HG03097 (cell line): ENCODE measurements at regions not wholly inside any gene's neighbourhood (a gene's known extent, or its start where the extent isn't known, plus 50 kb on each side); places are given as distances from the start of the nearest gene placed in this dataset.

Experiments used
- ATAC-seq: cut with Tn5 transposase; IDR thresholded peaks from one replicate; pipeline ENCODE4 v1.9.1; 2021; ENCODE audit not compliant: unreplicated experiment, low FRiP score

DNA sequence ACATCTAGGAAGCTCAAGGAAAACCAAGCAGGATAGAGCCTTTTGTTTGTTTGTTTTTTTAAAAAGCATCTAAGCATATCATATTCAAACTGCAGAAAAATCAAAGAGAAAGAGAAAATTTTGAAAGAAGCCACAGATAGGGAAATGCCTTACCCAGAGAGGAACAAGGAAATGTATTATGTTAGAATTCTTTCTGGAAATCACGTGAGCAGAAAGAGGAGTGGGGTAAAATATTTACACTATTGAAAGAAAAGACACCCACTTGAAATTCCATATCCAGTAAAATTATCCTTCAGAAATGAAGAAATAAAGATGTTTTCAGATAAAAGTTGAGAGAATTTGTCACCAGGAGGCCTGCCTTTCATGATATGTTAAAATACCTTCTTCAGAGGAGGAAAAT, 775.7 kb upstream of the IGFBP3 start:
- ATAC-seq: no peak

DNA sequence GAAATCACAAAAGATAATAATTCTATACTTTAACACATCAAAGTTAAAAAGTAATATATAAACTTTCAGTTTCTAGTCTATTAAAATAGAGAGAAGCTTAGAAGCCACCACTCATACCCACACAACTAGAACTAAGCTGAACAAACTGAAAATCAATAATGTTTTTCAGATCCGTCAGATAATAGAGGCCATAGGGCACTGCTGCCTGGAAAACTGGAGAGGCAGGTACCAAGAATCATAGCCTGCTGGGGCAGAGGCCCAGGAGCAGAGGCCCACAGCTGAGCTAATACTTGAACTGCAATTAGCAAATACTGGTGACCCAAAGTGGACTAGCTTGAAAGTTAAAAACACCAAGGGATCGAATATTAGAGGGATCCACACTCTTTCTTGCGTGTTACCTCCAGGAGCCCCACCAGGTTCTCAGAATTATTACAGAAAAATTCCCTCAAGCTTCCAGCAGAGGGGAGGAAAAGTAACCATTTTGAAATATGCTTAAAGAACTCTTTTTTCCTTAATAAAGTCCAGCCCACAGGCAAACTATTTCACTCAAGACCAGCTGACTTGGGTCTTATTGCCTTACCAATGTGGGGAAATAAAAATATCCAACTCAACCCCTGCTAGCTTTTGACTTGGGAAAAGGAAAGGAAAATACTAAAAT, 774.1 kb upstream of the IGFBP3 start:
- ATAC-seq: no peak

DNA sequence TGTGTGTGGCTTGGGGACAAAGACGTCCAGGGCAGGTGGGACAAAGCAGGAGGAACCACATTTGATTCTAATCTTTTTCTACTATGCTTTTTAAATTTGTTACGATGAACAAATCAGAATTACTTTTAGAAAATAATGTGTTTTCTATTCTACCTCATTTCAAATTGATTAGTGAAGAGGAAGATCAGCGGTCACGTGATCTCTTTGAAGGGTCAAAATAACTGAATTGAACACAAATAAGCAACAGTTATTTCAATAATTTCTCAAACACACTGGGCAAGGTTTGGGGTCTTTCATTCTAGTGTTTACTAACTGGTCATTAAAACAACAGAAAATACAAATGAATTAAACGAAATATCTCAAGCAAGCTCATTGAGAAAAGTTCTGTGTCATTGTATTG, 773.0 kb upstream of the IGFBP3 start:
- no peak for ATAC-seq

DNA sequence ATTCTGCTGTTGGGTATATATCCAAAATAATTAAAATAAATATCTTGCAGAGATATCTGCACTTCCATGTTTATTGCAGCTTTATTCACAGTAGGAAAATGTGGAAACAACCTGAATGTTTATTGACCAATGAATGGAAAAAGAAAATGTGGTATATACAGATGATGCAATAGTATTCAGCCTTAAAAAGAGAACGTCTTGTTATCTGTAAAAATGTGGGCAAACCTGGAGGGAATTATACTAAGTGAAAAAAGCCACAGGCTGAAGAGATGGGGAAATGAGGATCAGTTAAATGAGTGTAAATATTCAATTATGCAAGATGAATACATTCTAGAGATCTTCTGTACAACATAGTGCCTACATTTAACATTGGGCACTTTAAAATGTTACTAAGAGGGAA, 766.1 kb upstream of the IGFBP3 start:
- no peak for ATAC-seq

DNA sequence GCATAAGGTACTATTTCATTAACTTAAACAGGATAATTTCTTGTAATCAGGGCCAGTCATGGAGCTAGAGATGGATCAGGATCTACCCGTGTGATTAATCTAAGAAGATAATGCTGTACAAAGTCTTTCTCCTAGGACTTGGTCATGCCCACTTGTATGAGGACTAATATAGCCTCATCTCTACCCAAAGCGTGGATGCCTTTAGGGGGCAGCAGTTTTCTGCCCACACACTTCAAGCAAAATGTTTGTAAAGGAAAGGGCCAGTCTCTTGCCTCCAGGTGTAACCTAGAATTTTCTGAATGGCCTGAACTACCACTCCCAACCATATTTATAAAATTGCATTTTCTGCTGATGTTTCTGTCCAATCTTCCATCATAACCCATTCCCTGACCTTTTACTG, 764.0 kb upstream of the IGFBP3 start:
- ATAC-seq: no peak

GRCh38 chr7:46682836-46683624, 762.0 kb upstream of the IGFBP3 start:
- no peak for ATAC-seq

DNA sequence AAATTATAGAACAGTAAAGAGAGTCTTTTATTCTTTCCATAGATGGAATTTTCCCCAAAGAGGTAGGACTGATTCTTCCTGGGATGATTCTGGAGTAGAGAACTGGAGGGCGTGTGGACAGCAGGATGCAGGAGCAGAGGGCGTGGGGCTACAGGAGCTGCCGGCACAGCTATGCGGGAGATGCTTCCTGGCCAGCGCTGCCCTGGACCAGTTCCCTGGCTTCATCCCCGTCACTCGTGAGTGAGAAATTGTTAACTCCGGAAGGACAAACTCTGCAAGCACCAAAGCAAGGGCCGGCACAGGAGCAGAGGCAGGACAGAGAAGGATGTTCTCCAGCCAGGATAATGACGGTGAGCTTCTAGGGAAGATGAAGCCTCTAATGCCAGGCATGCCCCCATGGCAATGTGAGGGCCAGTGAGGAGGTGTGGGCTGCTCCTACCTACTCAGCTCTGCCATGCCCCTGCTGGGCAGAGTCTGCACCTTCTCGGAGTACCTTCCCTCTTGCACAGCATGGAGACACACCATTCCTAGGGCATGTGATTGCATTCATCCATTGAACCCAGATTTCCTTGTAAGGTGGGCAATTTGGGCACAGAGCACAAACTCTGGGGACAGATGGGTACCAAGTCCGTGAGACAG, 760.9 kb upstream of the IGFBP3 start:
- ATAC-seq: no peak

DNA sequence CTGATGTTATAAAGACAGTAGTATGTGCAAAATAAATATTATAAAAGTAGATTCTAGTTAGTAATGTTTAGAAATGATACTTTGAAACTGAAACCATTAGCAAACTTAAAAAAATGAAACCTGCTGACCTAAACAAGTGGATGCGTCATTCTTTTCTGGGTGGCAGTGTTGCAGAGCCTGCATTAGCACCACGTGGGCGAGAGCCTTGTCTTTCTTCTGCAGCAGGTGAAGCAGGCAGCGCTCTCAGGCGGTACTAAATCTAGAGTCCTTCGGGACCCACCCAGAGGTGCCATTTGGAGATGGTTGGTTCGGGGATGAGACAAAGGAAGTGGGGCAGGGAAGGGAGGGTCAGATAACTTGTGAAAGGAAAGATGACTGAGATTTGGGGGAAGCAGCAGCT, 759.1 kb upstream of the IGFBP3 start:
- ATAC-seq: no peak

- ATAC-seq: no peak
Measured at GRCh38 chr7:46679671-46680070, 758.6 kb upstream of the IGFBP3 start.

DNA sequence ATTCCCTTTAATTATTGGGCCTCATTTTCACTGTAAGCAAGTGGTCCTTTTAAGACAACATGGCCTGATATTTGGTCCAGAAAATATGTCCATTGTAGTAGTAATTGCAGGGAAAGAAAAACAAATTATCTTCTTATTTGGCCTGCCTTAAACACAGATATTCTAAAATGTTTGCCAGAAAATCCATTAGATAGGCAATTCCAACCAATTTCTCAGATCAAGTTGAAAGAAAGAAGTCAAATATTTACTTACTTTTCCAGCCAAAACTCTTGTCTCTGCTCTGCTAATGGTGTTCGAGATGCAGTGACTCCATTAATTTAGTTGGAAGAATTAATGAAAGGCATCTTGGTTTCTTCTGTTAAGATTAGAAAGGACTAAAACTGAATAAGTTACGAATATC, 757.3 kb upstream of the IGFBP3 start:
- no peak for ATAC-seq

- no peak for ATAC-seq
Measured at GRCh38 chr7:46675456-46675855, 754.4 kb upstream of the IGFBP3 start.

- no peak for ATAC-seq
Measured at GRCh38 chr7:46672861-46673260, 751.8 kb upstream of the IGFBP3 start.

GRCh38 chr7:46671108-46671769, 750.2 kb upstream of the IGFBP3 start:
- no peak for ATAC-seq

GRCh38 chr7:46669028-46669427, 748.0 kb upstream of the IGFBP3 start:
- ATAC-seq: no peak

DNA sequence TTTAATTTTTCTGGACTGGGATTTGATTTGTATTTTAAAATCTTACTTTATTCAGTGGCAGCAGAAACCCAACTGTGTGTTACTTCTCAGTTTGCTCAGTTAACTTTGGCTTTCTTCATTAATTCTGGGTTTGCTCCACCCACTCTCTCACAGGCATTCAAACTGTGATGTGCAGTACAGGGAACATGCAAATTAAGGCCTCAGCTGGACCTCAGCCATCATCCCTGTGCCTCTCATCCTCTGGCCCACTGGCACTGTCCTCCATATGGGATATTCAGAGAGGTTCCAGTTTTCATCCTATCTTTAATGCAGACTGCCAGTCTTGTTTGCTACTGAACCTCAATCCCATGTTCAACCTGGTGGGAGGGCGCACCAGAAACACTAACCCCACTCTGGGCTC, 743.4 kb upstream of the IGFBP3 start:
- ATAC-seq: no peak

DNA sequence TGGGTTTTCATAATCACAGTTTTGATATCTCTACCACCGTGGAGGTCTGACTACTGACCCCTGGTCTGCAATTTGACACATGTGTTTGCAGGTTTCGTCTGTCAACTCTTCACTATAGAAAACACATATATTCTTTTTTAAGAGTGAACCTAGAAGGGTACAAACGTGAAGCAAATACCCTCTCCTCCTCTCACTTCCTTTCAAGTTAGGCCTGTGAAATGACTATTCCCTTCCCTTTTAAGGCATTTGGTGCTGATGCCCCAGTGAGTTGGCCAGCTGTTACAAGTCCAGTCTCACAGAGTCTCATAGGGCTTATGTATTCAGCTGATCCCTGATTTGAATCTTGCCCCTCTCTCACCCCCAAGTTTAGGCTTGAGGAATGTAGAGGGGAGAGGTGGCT, 742.0 kb upstream of the IGFBP3 start:
- no peak for ATAC-seq

DNA sequence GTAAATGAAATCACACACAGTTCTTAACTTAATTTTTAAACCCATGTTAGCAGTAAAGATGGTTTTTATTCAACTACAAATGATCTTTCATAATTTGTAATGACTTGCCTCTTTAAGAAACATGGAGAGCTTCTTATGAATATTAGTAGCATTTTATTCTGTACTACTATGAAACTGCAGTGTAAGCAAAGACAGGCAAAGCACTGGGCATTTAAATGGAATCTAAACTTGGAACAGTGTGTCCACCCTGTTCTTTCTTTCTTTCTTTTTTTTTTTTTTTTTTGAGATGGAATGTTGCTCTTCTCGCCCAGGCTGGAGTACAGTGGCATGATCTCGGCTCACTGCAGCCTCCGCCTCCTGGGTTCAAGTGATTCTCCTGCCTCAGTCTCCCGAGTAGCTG, 740.4 kb upstream of the IGFBP3 start:
- no peak for ATAC-seq

DNA sequence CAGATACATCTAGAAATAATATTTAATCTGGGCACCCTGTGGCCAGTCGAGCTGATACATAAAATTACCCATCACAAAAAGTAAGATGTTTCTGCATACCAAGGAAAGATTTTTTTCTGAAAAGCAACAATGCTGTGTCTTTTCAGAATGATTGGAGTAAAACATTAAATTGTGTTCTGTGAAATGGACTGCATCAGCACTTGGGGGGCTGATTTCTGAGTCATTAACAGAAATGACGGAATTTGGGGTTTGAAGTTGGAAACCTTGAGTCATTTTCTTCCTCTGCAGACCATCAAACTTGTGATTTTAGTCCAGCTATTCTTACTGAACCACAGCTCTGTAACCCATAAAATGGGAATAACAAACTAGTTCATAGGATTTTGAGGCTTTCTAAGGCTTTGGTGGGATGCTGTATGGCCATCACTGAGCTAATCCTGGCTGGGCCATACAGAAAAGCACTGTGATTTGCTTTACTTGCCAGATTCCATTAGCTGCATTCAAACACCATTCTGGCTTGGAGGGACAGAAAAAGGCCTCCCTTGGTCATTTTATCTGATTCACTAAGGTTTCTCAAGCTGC, 739.4 kb upstream of the IGFBP3 start:
- ATAC-seq: no peak

- no peak for ATAC-seq
Measured at GRCh38 chr7:46658281-46658680, 737.2 kb upstream of the IGFBP3 start.

DNA sequence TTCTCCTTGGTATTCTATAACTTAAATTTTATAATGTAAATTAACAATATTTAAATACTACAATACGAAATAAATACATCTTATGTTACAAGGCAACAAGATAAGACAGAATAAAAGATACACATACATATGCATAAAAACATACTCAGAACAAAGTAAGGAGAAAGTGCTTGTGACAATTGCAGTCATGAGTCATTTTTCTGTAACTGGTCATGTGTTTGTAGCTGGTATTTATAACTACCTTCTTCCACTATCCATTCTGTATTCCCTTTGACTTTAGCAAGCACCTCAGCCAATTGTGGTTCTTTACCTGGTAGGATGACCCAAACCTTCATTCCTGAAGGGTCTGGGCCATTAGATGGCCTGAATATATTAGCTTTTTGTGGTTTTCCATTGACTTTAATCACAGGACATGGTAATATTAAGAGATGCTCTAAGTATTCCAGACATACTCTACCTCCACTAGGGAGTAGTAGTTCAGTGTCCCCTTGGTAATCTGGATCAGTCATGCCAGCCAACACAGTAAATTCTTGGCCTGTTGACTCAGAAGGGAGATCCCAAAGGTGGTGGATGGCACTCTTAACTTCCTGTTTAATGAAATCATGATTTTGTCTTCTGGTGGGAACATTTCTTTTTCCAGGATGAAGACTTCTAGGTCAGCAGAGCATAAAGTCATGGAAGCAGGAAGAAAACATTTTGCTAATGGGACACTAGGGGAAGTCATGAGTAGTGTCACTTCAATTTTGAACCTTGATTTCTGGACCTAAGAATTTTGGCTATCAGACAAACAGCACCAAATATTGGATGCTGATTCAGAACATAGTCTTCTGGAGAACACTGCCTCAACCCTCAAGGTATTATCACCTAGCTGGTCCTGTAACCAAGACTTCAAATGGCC, 733.7 kb upstream of the IGFBP3 start:
- ATAC-seq: no peak
